HG03469 (cell line): ENCODE measurements at regions not wholly inside any gene's neighbourhood (a gene's known extent, or its start where the extent isn't known, plus 50 kb on each side); places are given as distances from the start of the nearest gene placed in this dataset.
A peak's percentile ranks its signal among the peaks of the same experiment; 100 is the strongest.
"Not testable (repeated sequence)": the region's sequence is repeated elsewhere in the genome, so short reads cannot be mapped to it uniquely, and the experiment has no call there.

Experiments
- ATAC-seq: cut with Tn5 transposase; IDR thresholded peaks from one replicate; pipeline ENCODE4 v1.9.1; 2021; ENCODE audit warnings: mild to moderate bottlenecking, moderate library complexity, moderate number of reproducible peaks; ENCODE audit not compliant: unreplicated experiment

DNA sequence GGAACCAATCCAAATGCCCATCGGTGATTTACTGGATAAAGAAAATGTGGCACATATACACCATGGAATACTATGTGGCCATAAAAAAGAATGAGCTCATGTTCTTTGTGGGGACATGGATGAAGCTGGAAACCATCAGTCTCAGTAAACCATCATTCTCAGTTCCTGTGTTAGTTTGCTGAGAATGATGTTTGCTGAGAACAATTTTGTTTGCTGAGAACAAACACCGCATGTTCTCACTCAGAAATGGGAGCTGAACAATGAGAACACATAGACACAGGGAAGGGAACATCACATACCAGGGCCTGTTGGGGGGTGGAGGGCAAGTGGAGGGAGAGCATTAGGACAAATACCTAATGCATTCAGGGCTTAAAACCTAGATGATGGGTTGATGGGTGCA is 185.5 kb downstream of the ANXA1 start:
- not testable (repeated sequence) for ATAC-seq

DNA sequence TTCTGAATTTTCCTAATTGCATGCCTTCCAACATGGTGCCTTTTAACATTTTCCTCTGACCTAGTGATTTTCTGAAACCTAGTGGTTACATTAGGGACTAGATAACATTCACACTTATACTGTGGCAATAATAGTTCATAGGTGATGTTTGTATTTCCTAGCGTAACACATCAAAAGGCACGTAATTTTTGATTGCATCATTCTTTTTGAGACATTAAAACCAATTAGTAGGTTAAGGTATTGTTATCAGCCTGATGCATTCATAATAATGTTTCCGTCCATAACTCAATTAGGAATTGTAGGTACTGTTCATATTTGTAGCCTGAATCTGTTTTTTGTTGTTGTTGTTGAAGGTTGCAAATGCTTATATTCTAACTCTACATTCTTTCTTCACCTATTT is 192.4 kb downstream of the ANXA1 start:
- ATAC-seq, result no peak

DNA sequence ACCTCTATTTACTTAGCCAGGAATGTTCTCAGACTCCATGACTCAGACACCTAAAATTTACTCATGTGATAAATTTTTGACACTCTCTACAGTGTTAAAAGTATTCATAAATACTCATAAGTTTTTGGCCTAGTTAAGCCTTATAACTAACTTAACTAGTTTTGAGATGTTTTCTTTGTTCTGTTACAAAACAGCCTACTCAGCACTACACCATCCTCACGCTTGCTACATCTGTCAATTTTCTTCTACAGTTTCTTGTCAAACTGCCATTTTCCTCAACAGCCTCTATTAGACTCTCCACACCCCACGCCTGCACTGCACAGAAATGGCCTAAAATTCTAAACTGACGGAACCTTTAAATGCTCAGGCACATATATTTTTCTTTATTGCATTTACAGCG is 195.5 kb downstream of the ANXA1 start:
- no peak for ATAC-seq

DNA sequence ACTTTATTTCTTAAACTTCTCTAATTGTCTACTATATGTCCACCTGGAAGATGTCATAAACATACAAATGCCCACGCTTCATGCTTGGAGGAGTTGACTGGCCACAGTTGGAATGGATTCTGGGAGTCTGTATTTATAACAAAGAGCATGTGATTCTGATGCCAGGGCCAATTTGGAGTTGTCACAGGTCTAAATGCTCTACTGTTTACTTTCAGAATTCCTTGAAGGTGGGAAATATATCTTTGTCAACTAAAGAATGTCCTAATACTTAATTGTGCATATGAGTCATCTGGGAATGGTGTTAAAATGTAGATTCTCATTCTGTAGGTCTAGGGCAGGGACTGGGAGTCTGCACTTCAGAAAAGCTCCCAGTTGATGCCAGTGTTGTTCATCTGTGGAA is 196.1 kb downstream of the ANXA1 start:
- no peak for ATAC-seq

DNA sequence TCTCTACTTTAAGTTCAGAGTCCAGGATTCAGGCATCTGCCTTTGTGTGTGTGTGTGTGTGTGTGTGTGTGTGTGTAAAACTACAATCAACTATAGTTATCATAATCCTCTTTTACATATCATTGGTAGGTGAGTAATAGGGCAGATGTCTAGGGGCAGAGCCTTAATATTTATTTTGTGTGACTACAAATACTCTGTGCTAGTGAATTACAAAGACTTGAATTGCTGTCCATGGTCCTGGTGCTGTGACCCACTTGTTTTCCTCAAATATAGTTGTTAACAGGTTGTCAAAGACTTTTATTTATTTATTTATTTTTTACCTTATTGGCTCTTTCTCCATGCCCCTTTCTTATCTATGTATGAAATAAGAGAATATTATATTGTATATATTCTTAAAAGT is 196.8 kb downstream of the ANXA1 start:
- ATAC-seq, result no peak

DNA sequence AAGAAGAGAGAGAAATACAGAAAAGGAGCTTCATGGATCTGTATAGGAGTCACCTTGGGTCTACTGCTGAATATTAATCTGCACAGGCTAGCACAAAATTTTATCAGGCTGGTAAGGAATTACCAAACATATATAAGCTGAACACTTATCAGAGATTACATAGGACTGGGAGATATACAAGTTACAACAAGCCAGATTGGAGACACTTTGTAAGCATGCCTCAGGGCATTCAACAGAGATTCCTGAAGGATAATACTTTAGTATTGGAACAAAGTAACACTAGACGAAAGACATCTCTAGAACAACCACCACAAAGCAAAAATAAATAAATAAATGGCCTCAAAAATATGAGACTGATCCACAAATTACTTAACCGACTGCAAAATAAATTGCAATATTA is 197.8 kb downstream of the ANXA1 start:
- no peak for ATAC-seq

DNA sequence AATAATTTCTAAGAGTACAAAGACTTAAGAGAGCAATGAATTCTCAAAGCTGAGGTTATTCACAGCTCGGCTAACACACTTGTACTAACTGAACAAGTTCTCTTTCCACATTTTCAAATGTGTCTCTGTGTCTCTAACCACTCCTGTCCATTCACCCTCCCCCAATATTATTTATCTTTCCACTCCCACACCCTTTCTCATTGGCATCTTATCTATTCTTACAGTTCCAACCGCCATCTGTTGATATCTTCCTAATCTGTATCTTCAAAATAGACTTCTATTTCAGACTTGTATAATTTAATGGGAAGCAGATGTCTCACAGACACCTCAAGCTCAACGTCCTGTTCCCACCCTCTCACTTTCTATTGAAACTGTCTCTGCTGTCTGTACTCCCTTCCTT is 205.9 kb downstream of the ANXA1 start:
- no peak for ATAC-seq

DNA sequence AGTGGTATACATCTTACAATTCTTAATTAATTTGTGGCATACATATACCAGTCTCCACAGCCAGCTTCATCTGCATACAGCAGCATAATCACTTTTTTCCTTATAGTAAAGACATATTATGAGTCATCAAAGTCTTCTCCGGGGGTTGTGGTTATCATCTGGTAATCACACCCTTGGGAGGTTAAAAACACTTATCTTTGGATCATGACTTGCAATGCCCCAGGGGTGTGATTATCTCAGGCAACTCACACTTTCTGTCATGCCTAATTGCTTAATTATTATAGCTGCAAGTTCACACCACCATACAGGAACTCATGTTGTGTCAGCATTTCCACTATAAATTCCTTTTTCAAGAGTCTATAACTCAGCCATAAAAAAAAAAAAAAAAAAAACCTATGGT is 218.4 kb downstream of the ANXA1 start:
- ATAC-seq, result no peak

DNA sequence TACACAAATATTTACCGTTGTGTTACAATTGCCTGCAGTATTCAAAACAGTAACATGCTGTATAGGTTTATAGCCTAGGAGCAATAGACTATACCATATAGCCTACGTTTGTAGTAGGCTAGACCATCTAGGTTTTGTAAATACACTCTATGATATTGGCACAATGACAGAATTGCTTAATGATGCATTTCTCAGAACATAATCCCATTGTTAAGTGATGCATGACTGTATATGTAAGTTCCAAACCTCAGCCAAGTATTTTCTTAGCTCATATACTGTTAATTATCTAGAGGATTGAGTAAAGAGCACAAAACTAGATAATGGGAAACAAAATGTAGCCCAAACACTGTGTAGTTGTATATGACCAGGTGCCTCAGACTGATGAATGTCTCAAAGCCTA is 220.1 kb downstream of the ANXA1 start:
- ATAC-seq, result no peak

DNA sequence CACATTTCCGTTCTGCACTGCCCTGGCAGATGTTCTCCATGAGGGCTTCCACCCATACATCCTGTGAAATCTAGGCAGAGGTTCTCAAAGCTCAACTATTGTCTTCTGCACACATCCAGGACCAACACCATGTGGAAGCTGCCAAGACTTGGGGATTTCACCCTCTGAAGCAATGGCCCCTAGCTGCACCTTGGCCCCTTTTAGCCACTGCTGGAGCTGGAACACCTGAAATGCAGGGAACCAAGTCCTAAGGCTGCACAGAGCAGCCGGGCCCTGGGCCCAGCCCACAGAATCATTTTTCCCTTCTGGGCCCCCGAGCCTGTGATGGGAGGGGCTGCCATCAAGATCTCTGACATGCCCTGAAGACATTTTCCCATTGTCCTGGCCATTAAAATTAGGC is 228.7 kb downstream of the ANXA1 start:
- no peak for ATAC-seq

DNA sequence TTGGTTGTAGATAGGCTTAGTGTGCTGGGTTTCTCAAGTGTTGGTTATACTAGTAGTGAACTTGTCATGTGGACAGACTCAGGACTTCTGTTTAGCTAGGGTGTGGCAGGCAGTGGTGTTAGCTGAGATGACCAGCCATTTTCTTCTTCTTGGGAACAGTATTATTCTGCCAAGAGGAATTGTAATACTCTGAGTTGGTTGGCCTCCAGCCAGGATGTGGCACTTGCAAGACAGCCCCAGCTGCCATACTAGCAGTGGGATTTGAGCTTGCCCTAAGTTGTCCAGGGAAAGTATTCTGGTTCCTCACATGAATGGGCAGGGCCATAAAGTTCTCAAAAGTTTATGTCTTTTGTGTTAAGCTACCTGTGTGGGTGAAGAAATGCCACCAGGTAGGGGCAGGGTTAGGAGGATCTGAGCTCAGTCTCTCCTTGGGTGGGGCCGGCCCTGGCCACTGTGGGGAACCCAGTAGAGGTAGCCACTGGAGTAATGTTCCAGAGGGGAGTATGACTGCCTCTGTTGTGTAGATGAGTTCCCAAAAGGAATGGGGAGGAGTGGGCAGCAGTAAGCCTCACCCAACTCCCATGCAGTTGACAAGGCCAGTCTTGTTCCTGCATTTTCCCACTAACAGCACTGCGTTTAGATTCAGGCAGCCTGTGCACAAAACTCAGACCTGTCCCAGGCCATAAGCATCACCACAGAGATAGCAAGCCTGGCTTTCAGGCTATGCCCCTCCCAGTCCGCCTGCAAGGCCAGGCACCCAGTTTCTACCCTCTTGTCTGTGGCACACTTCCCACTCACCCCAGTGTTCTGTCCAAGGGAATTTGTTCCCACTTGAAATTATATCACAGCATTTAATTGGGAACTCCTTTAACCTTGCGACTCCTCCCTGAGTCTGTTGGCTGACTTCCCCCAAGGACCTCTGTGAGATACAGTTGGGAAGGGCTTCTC is 250.7 kb downstream of the ANXA1 start:
- ATAC-seq, result no peak

DNA sequence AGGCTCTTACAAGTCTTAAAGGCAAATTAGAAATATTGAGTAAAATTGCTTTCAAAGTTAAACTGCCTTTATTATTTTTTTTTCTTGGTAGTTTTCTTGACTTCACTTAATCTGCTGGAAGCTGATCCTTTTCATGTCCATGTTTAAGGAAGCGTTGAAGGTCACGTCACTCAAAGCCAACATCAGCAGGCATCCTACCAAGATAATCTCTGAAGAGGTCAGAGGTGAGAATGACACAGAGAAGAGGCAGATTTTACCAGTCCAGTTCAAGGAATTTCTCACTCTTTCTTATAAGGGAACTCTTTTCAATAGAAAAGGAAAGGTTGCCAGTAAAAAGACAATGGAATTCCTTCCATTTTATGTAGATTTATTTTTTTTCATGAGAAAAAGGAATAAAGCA is 259.8 kb downstream of the ANXA1 start:
- ATAC-seq, result no peak

DNA sequence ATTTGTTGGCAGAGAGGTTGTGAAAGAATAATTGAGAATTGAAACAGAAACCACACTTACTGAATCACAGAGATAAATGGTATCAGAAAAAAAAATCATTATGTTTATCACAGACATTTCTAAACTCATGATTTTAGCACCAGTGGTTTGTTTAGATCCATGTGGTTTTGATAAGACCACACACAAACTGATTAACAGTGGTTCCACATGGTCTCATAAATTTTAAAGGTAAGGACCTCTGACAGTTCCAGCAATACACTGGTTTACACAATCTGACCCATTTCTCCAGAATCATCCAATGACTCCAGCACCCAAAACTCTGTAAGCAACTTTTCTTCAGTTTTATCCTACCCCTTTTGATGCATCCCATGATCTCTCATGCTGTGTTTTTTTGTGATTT is 261.2 kb downstream of the ANXA1 start:
- no peak for ATAC-seq

DNA sequence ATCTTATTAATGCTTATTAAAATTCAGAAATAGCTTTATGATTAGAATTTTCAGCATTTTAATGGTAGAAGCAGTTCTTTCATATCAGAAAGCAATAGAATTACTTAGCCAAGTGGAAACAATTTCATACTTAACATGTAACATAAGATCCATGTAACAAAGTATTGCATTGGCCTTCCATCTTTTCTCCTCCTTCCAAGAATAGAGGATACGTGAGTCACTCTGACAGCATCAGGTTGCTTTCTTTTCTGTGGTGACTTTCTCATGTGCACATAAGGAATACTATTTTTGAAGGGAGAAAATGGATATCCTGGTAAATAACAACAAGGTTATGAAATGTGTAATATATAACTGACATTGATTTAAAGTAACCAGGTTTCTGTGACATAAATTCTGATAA is 272.2 kb downstream of the ANXA1 start:
- ATAC-seq, result no peak

DNA sequence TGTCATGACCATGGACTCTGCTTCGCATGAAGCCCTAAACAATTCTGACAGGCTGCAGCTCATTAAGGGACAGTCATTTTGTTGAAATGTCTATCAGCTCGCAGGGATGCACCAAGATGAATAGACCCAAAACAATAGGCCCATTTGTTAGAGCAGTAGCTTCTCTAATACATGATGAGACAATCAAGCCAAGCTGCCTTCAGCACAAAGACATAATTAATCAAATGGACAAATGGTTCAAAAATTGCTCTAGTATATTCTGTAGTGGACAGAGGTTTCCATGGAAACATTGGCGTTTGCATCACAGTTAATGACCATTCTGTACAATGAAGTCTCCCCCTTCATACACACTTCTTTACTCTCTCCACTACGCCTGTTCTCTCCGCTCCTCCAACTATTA is 274.6 kb downstream of the ANXA1 start:
- no peak for ATAC-seq

DNA sequence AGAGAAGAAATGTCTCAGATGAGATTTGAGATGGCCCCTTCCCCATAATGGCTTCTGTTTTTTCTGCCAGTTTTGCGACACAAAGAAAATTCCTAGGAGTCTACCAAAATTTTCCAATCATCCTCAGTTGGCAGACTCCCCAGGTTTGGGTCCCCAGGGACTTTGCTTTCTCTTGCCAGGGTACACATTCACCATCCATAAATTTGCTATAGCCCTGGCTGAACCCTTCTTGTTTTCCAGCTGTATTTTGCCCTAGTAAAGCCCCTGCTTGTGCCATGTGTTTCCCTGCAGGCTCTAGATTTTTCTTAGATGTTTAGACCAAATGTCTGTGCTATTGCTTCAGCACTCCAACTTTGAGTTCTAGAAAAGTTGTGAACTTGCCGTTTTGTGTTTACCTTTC is 283.2 kb downstream of the ANXA1 start:
- no peak for ATAC-seq

DNA sequence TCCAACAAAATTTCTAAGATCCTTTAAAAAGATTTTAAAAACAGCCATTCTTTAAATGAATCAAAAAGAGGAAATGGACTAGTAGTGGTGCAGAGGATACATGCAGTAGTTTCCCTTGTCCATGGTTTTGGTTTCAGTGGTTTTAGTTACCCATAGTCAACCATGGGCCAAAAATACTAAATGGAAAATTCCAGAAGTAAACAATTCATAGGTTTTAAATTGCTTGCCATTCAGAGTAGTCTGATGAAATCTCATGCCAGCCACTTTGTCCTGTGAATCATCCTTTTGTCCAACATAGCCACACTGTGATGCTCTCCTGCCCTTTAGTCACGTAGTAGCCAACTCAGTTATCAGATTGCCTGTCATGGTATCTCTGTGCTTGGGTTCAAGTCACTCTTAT is 286.1 kb downstream of the ANXA1 start:
- ATAC-seq, result peak; percentile 57

DNA sequence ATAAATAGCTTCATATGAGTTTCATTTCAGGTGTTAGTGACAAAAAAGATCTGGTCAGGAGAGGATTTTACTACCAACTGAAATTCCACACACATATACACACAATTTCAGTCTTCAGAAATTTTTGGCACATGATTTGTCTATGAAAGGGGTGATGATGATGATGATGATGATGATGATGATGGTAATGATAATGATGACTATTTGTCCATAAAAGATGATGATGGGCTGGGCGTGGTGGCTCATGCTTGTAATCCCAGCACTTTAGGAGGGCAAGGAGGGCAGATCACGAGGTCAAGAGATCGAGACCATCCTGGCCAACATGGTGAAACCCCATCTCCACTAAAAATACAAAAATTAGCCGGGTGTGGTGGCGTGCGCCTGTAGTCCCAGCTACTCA is 288.2 kb downstream of the ANXA1 start:
- not testable (repeated sequence) for ATAC-seq

DNA sequence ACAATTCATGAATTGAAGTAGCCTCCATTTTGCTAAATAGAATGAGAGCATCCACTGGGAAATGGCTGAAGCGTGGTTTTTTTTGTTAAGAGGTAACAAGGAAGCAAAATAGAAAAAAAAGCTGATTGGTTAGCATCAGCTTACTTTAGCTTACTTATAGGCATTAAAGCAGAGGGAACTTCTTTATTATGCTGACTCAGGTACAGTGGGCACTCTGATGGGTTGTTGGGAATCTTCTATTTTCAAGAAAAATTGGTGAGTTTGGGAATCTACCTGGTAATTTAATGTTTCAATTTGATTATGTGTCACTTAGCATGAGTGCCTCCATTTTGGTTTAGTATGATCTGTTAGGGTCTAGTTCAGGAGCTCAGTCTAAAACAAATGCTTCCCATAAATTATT is 289.6 kb downstream of the ANXA1 start:
- no peak for ATAC-seq

DNA sequence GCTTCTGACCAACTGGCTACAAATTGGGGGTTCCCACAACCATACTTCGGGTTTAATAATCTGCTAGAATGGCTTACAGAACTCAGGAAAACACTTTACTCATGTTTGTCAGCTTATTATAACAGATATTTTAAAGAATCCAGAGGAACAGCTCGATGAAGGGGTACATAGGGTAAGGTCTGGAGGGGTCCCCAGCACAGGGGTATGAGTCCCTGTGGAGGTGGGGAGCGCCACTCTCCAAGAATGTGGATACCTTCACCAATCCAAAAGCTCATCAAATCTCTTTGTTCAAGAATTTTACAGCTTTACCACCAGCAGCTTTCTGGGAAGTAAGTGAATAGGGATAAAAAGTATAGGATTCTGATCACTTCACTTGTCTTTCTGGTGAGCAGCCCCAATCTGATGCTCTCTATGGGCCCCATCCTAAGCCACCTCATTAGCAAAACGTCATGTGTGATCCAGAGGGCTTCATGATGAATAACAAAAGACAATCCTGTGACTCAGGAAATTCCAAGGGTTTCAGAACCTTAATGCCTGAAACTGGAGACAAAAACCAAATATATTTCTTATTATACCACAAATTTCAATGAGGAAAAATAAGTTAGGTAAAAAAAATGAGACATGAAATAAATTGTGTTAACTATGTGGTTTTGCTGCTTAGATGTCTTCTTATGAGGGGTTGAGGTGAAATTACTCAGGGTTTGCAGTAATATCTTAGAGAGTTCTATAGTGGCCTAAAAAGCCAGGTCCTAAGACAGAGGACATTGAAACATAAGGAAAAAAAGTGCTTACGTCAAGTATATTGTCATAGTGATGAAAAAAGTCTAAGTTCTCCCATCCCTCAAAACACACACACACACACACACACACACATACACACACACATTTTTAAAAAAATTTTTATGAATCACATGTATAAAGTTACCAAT is 290.5 kb downstream of the ANXA1 start:
- no peak for ATAC-seq

DNA sequence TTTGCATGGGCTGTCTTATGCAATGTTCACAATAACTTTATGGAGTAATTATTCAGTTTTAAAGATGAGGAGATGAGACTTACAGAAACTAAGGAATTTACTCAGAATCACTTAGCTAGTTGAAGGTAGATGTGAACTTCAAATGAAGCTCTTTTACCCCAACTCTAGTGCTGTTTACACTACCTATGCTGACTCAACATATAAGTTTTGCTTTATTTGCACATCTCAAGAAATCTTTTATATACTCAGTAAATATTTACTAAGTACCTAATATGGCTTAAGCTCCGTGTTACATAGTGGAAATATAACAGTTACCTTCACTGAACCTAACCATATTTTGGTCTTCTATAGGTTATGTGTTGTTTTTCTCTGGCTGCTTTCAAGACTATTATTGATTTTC is 293.2 kb downstream of the ANXA1 start:
- no peak for ATAC-seq

DNA sequence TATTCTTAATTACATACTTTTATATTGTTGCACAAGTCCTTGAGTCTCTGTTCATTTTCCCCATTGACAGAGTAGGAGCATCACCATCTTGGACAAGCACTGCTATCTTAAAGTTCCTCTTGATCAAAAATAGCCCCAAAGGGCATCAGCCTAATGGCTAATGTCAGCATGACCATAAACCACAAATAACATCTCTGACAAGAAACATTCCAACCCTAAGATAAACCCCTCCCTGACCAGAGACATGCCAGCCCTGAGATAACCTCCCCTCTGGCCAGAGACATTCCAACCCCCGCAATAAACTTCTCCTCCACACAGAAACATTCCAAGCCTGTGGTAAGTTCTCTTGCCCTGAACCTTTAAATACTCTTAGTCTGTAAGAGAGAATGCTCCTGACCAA is 293.7 kb downstream of the ANXA1 start:
- ATAC-seq, result not testable (repeated sequence)
